DOHH2 (cell line): ENCODE measurements at regions not wholly inside any gene's neighbourhood (a gene's known extent, or its start where the extent isn't known, plus 50 kb on each side); places are given as distances from the start of the nearest gene placed in this dataset.

ENCODE experiments used
- CTCF ChIP-seq: fragments of 200-600 bp; sonication (generic); IDR thresholded peaks from one replicate; pipeline ENCODE4 v1.5.1; 2014; ENCODE audit warnings: antibody characterized with exemption, mild to moderate bottlenecking, low read depth, low read length; ENCODE audit not compliant: poor library complexity, severe bottlenecking
- EZH2phosphoT487 ChIP-seq: fragments of 200-600 bp; sonication (generic); IDR thresholded peaks from 2 replicates; pipeline ENCODE4 v1.6.1; 2017; ENCODE audit warnings: borderline replicate concordance, mild to moderate bottlenecking, antibody characterized with exemption, low read length, moderate library complexity, mixed read lengths

DNA sequence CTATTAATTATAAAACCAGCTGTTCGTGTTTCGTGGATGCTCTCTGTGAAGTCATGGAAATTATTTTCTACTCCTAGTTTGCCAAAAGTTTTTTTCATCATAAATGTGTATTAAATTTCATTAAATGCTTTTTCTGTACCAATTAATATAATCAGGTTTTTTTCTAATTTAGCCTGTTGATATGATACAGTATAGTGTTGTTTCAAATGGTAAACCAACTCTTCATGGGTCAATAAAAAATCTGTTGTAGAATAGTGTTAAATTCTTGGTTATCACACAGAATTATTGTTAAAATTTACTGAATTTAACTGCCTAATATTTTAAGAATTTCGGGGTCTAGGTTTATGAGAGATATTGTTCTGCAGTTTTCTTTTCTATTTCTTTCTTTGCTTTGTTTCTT lies 505.9 kb upstream of the MANEA start:
- TF ChIP-seq CTCF (no peak), EZH2phosphoT487 (no peak)
